ENCODE measurements at regions not wholly inside any gene's neighbourhood (a gene's known extent, or its start where the extent isn't known, plus 50 kb on each side); places are given as distances from the start of the nearest gene placed in this dataset.
"Not testable (repeated sequence)": the region's sequence is repeated elsewhere in the genome, so short reads cannot be mapped to it uniquely, and the experiment has no call there.

DNA sequence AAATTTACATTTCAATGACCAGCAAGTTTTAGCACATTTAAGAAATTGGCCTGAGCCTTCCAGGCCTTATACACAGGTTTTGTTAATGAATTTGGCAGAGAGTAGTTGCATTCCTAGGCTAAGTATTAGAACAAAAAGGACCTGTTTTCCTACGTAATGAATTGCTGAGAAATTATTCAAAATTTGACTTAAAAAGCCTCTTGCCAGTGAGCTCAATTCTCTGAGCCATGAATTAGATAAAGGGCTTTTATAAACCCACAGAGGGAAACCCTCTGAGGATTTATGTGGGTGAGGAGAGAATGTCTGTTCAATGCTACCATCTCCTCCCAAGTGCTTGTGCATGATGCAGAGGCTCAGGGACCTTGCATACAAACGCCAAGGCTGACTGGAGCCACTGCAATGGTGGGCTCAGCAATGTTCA, 94.5 kb upstream of the PELI2 start:
- no peak for DNase-seq (ENCODE audit: low read depth in 4 of 4, low spot score in 3 of 4)

DNA sequence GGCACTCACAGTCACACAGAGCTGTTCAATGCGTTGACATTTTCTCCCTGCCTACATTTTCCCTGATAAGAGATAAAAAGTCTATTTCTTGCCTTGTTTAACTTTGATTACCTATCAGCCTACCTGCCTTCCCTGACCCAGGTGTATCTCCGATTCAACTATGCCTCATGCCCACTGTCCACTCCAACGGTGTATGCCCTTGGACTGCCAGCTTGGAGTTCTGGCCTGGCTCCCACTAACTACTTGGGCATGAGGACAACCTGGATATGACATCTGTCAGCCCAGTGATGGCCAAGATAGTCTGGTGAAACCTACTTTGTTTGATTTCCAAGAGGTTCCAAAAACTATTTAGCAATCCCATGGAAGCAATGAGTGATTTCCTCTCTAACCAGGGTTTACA, 93.0 kb upstream of the PELI2 start:
- DNase-seq (ENCODE audit: low read depth in 4 of 4, low spot score in 3 of 4) = no peak

DNA sequence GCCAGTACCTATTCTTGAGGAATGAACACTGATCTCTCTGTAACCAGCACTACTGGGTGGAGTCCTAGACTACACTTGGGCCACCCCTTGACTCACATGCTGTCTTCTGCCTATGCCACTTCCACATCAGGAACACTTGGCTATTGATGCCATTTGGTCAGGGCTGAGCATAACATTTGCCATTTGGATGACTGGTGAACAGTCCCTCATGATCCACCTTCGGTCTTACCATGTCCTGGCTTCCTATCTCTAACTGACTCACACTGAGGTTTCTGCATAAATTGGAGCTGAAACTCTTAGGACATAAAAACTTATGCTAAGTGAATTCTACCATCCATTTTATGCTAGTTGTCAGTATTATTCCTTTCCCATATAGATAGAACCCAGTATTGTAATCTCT, 91.7 kb upstream of the PELI2 start:
- DNase-seq (ENCODE audit: low read depth in 4 of 4, low spot score in 3 of 4) = no peak

DNA sequence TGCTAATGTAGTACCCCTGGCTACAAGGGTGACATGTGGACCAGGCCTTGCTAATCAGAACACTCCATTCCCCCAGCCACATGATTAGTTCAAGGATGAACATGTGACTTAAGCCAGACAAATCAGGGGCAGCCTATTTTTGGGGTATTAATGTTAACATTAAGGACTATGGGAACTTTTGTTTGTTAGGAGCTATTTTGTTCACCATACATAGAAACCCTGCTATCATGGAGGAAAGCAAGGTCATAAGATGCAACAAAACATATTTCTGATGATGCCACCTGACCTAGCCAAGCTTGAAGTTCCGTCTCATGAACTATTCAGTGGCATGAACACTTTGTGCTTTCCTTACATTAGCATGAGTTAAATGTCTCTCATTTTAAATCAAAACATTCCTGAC, 90.8 kb upstream of the PELI2 start:
- no peak for DNase-seq (ENCODE audit: low read depth in 4 of 4, low spot score in 3 of 4)

DNA sequence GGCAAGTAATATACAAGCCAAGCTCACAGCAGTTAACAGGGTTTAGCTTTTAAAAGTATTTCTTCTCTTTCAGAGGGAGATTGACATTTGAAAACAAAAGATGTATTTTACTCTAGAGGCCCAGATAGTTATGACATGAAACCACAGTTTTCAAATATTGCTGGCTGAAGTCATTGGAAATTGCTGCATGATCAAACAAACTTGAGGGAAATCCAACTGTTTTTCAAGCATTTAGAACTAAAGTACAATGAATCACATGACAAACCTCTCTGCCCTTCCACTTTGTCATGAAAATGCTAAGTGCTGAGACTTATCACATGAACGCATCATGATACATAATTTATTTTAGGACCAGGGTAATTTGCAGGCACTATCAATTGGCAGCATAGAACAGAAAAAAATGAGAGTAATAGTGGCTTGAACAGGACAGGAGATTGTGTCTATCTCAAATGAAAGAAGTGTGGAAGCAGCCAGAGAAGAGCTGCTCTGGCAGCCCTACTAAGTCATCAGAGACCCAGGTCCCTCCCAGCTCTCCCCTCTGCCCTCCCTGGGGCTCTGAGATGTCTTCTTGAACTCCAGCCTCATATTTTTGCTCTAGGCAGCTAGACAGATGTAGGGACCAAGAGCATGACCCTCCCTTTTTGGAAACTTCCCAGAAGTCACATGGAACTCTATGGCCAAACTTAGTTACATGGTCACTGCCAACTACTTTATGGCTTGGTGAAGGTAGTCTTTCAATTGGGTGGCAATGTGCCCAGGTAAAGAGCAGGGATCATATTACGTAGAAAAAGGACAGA, 90.1 kb upstream of the PELI2 start:
- no peak for DNase-seq (ENCODE audit: low read depth in 4 of 4, low spot score in 3 of 4)

DNA sequence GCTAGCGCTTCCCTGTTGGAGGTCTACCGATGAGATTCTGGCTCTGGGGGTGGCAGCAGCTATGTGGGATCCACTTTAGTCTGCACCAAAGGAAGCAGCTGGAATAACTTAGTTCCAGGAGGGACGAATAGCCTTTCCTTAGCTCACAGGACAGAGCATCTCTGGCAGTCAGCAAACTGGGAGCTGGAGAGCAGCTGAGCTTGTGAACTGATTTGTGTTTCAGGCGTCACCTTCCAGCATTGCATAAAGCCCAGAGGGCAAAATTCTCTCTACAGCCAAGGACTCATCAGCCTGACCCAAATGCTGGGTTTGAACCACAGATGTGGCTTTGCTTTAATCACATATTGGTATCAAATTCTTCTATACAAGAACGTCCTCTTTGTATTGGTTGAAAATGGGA, 81.9 kb upstream of the PELI2 start:
- DNase-seq (ENCODE audit: low read depth in 4 of 4, low spot score in 3 of 4) = no peak

DNA sequence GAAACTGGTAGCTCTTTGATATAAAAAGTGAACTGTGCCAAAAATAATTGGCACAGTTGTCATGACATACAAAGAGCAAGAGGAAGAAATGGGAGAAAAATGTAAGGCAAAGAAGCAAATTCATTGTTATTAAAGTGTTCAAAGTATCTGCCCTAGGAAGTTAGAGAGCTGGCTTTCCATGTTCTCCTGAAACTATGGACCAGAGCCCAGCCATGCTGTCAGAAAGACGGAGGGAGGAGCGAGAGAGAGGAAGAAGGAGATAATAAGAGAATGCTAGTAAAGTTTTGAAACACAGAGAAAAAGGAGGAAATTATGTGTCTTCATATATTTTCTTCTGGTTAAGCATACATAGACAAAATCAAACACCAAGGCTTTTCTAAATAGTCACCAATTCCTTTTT, 78.1 kb upstream of the PELI2 start:
- DNase-seq (ENCODE audit: low read depth in 4 of 4, low spot score in 3 of 4) = no peak

DNA sequence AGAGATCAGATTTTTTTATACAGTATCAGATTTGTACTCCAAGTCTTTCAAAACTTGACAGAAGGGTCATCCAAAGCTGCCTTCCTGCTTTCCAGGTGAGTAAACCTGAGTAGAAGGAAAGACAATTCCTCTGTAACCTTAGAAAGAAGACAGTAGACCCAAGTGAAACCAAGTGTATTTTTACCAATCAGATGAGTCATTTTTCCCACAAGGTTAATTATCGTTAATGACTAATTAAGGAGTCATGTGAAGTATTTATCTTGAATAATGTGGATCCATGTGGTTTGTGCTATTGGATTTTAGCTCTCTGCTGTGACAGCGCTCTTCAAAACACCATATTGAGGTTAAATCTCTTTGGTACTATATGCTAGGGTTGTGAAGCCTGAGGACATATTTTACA, 74.0 kb upstream of the PELI2 start:
- DNase-seq (ENCODE audit: low read depth in 4 of 4, low spot score in 3 of 4) = no peak

DNA sequence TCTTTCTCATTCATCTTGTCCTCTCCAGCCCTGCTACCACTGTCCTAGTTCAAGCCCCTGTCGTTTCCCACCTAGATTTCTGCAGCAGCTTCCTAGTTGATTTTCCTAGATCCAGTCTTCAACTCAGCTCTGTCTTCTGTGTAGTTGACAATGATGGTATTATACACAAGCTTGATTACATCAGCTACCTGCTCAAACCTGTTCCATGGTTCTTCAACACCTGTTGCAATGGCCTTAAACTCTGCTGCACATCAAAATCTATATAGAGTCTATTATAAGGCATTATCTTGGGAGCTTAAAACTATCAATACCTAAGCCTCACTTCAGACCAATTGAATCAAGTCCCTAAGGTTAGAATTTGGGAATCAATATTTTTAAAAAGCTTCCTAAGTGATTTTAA, 71.7 kb upstream of the PELI2 start:
- DNase-seq (ENCODE audit: low read depth in 4 of 4, low spot score in 3 of 4) = no peak

DNA sequence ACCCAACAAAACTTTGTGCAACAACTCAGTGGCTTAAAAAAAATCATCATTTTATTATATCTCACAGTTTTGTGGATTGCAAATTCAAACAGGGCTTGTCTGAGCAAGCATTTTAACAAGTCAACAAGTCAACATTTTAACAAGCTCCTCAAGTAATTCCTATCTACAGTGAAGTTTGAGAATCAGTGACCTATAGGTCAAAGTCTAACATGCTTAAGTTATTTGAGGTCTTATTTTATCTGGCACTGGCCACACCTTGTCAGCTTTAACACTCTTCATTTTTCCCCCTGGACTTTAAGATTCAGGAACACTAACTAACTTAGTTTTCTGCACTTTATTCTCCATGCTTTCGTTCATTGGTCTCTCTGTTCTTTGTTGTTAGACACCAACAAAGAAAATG, 71.2 kb upstream of the PELI2 start:
- DNase-seq (ENCODE audit: low read depth in 4 of 4, low spot score in 3 of 4) = no peak

DNA sequence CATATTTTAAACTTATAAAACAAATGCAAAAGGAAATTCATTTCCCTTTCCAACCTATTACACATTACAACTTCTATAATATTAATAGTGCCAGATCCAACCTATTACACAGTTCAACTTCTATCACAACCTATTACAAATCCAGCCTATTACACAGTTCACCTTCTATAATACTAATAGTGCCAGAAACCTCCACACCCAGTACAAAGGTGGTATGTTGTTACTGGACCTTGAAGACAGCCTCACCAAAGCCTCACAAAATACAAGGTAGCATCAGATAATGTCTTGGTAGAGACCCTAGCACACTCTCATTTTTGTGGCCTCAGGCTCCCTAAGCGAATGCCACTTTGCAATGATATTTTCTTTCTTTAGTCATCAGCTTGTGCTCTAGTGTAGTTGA, 68.7 kb upstream of the PELI2 start:
- DNase-seq (ENCODE audit: low read depth in 4 of 4, low spot score in 3 of 4) = no peak

DNA sequence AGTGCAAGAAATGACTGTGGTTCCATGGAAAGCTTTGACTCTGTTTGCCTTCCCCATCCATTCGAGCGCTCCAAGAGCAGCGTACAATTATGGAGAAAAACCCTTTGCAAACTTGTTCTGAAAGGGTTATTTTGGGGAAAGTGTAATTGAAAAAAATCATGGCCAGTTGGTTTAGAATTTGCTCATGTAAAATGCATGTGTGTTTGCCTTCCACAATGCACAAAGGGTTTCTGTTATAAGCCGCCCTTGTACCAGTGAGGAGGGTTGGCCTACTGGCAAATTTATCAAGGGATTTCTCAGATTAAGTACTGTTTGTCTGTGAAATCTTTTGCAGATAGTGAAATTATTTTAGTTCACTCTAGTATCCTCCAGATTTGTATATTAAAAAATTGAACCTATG, 62.7 kb upstream of the PELI2 start:
- DNase-seq (ENCODE audit: low read depth in 4 of 4, low spot score in 3 of 4) = no peak

DNA sequence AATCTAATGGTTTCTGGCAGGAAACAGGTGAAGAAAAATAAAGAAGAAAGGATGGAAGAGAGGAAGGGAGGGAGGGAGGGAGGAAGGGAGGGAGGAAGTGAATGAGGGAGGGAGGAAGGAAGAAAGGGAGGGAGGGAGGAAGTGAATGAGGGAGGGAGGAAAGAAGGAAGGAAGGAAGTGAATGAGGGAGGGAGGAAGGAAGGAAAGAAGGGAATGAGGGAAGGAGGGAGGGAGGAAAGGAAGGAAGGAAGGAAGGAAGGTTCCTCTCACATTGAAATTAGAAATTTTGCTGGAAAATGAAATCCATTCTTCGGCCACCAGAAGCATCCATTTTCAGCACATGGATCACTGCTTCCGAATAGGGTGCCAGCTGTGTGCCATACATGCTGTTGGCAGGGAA, 62.2 kb upstream of the PELI2 start:
- DNase-seq (ENCODE audit: low read depth in 4 of 4, low spot score in 3 of 4) = no peak

DNA sequence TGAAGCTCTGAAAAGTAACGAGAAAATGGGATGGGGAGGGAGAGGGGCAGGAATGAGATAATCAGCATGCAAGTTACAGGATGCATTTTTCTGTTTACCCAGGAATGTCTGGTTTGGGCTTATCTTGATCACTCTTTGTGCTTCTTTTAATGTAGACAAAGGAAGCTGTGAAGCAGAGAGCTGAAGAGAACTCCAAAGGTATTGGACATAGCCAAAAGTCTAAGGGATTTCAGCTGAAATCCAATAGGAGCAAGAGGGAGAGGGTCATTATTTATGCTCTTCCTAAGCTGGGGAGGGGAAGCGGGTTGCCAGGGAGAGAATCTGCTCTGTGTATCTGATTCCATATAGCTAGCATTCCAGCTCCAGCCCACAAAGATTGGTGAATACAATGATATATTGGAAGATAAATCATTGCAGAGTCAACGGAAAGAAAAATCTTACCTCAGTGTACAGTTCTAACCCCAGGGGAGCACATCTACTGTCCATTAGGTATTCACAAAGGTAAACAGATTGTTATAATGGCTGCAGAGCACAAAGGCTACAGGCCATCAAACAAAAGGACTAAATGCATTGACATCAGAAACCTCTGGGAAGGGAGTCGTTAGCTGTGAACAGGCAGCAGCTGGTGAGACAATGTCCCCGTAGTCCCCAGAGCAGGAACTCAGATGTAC, 61.0 kb upstream of the PELI2 start:
- DNase-seq (ENCODE audit: low read depth in 4 of 4, low spot score in 3 of 4) = no peak

DNA sequence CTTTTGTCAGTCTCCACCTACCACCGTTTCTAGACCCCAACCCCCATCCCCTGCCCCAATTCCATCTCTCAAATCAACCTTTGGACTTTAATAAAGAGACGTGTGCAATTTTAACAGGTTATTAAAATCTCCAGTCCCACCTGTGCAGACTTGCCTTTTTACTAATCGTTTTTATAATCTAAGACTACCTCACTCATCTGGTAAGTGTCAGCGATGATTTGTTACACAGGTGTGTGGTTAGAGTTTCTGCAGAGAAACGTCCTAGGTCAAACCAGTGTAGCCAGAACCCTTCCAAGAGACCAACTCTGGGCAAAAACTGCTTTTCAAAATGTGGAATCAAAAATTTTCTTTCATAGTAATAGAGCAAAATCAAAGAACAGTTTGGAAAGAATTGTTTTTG, 60.4 kb upstream of the PELI2 start:
- DNase-seq (ENCODE audit: low read depth in 4 of 4, low spot score in 3 of 4) = no peak

DNA sequence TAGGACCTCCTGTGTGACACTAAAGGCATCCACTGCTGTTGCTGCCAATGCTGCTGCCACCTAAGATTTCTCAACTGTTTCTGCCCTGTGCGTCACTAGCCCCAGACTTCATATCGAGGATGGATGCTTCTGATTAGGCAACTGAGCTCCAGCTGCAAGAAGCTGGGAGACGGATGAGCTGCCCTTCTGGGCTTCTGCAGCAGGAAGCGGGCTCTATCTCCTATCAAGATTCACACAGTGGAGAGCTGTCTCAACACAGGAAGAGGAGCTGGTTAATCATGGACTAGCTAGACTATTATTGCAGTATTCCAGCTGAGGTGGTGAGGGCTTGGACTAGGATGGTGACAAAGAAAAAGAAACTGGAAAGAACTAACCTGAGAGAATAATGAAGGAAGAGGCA, 59.2 kb upstream of the PELI2 start:
- no peak for DNase-seq (ENCODE audit: low read depth in 4 of 4, low spot score in 3 of 4)

DNA sequence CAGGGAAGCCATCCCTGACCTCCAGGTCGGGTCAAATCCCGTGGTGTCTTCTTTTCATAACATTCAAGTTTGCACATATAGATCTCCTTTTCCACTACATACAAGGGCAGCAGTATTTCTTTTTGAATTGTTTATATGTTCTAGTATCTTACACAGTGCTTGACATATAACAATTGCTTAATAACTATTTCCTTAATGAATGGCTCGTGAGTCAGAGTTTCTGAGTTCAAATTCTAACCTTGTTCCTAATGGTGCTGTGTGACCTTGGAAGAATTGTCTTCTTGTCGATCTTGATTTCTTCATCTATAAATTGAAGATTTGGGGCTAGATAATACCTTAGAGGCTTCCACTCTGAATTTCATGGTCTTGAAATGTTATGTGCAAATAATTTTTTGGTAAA, 57.2 kb upstream of the PELI2 start:
- DNase-seq (ENCODE audit: low read depth in 4 of 4, low spot score in 3 of 4) = no peak

DNA sequence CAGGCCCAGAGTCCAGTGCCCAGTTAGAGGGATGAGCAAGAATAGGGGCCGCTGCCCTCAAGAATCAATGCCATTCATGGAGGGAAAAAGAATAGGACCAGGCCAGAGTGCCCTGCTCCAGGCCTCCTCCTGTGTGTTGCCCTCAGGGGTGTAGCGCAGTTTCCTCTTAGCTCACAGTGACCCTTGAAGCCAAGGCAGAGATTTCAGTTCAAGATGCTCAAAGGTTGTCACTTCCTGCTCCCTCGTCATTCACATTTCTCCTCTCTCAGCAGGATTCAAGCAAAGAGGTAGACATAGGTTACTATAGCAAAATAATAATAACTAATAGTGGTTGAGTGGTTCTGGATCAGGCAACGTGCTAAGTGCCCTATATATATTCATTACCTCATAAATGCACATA, 55.1 kb upstream of the PELI2 start:
- no peak for DNase-seq (ENCODE audit: low read depth in 4 of 4, low spot score in 3 of 4)

DNA sequence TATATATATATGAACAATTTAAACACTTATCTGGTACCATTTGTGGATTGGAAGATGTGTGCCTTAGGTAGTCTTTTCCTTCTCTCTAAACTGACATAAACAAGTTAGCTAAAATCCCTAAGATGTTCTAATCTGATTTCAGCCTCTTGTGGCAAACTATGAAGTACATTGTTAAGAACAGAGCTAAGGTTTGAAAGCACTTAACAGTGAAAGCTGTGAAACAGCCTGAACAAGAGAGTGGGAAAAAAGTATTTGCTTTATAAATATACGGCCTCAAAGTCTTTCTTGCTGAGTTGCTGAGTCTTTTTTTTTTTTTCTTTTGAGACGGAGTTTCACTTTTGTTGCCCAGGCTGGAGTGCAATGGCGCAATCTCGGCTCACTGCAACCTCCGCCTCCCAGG, 53.7 kb upstream of the PELI2 start:
- DNase-seq (ENCODE audit: low read depth in 4 of 4, low spot score in 3 of 4) = no peak

DNA sequence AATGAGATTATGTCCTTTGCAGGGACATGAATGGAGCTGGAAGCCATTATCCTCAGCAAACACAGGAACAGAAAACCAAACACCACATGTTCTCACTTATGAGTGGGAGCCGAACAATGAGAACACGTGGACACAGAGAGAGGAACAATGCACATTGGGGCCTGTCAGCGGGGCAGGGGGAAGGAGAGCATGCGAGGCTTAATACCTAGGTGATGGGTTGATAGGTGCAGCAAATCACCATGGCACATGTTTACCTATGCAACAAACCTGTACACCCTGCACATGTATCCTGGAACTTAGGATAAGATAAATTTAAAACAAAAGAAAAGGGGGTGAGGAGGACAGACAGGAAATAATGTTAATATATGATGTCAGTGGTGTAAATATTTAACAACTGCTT, 53.0 kb upstream of the PELI2 start:
- not testable (repeated sequence) for DNase-seq (ENCODE audit: low read depth in 4 of 4, low spot score in 3 of 4)

DNA sequence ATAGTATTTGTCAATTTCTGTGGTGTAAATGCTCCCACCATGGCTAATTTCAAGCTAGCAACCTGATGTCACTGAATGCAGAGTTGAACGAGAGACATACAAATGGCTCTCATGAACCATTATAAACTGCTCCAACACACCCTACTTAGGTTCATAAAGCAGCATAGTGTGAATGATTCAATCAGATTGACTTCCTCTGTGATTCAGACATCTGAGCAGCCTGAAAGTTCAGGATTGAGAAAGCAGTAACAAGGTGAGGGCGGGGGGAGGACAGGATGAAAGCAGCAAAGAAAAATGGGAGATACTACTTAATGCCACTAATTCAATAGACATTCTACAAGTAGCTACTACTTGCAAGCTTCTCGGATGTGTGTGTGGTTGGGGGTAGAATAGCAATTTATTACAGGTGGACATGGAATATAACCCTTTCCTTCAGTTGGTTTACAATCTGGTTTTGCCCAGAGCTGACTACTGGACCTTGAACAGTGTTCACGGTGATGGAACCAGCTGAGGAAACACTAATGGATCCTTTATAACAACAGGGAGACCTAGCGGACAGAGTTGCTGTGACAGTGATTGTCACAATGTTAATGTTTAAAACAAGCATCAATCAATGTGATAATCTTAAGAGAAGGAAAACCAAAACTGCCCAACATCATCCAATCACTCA, 52.5 kb upstream of the PELI2 start:
- no peak for DNase-seq (ENCODE audit: low read depth in 4 of 4, low spot score in 3 of 4)

Measured in left renal pelvis (tissue), 4 donors.